Keratinocyte (primary cell): ENCODE measurements at regions not wholly inside any gene's neighbourhood (a gene's known extent, or its start where the extent isn't known, plus 50 kb on each side); places are given as distances from the start of the nearest gene placed in this dataset.

ENCODE experiments used
- CTCF ChIP-seq, 3 experiments: IDR thresholded peaks in 1 of 3; conservative IDR thresholded peaks in 1 of 3; optimal IDR thresholded peaks in 1 of 3; 2 replicates in 2 of 3; 3 replicates in 1 of 3; pipeline versions ENCODE3 to v1.5.1; 2011; ENCODE audit warnings: low read length in 3 of 3, mild to moderate bottlenecking in 3 of 3, moderate library complexity in 2 of 3, control low read depth in 1 of 3, inconsistent platforms in 1 of 3; ENCODE audit not compliant: insufficient read depth in 2 of 3; ENCODE audit errors: extremely low read depth in 1 of 3
- EZH2 ChIP-seq: IDR thresholded peaks from one replicate; pipeline ENCODE4 v1.6.1; 2012; ENCODE audit warnings: inconsistent platforms, mild to moderate bottlenecking, low read length, moderate library complexity

GRCh38 chr4:57369446-57369845 lies 259.3 kb upstream of the IGFBP7 start:
- TF ChIP-seq CTCF (optimal IDR thresholded peaks at IDR 0.05 in 1 of 3, IDR thresholded peaks at IDR 0.05 in 1 of 3, conservative IDR thresholded peaks at IDR 0.05 in 1 of 3; ENCODE audit: extremely low read depth in 1 of 3, insufficient read depth in 2 of 3, low read length in 3 of 3) (no peak), EZH2 (no peak)
